ENCODE measurements at regions not wholly inside any gene's neighbourhood (a gene's known extent, or its start where the extent isn't known, plus 50 kb on each side); places are given as distances from the start of the nearest gene placed in this dataset.
"Not testable (repeated sequence)": the region's sequence is repeated elsewhere in the genome, so short reads cannot be mapped to it uniquely, and the experiment has no call there.

- peaks cover 0 to 6% (median 0%) of the 10 kb centered on the region in 9 donors for H3K9me3 Mint-ChIP-seq
- peaks cover 0 to 2% (median 0%) of the 10 kb centered on the region in 5 donors for H3K27me3 Mint-ChIP-seq
- POLR2A ChIA-PET, result no interaction called here
- peaks cover 0 to 4% (median 0%) of the 10 kb centered on the region in 4 donors for H3K4me1 Mint-ChIP-seq
- no peak overlapping the region for H3K27ac Mint-ChIP-seq
- H3K36me3 Mint-ChIP-seq, result no peaks in the 10 kb centered on the region
- H3K4me3 Mint-ChIP-seq, result no peak overlapping the region
- ATAC-seq (no peak), DNase-seq (no peak)
Observed at GRCh38 chr3:110362751-110363150, 708.9 kb upstream of the NECTIN3 start.

GRCh38 chr3:110367289-110367688 is 704.3 kb upstream of the NECTIN3 start:
- DNase-seq, H3K27me3 Mint-ChIP-seq, H3K9me3 Mint-ChIP-seq, H3K36me3 Mint-ChIP-seq, H3K4me1 Mint-ChIP-seq, H3K27ac Mint-ChIP-seq, POLR2A ChIA-PET, ATAC-seq, H3K4me3 Mint-ChIP-seq: not testable (repeated sequence)

GRCh38 chr3:110375751-110376518 is 695.7 kb upstream of the NECTIN3 start:
- H3K4me3 Mint-ChIP-seq, result no peak overlapping the region
- ATAC-seq, result no peak
- H3K4me1 Mint-ChIP-seq, result no peaks in the 10 kb centered on the region
- POLR2A ChIA-PET, result no interaction called here
- no peaks in the 10 kb centered on the region for H3K9me3 Mint-ChIP-seq
- no peak overlapping the region for H3K27ac Mint-ChIP-seq
- no peaks in the 10 kb centered on the region for H3K36me3 Mint-ChIP-seq
- peaks cover 0 to 12% (median 0%) of the 10 kb centered on the region in 5 donors for H3K27me3 Mint-ChIP-seq
- no peak for DNase-seq

- Mint-ChIP-seq H3K4me3 (no peak overlapping the region), H3K4me1 (no peaks in the 10 kb centered on the region), H3K9me3 (no peaks in the 10 kb centered on the region), H3K36me3 (no peaks in the 10 kb centered on the region), H3K27me3 (peaks cover 0 to 5% (median 0%) of the 10 kb centered on the region in 5 donors), H3K27ac (no peak overlapping the region)
- DNase-seq, result no peak
- ATAC-seq, result no peak
- POLR2A ChIA-PET, result no interaction called here
Observed at GRCh38 chr3:110378481-110378880, 693.1 kb upstream of the NECTIN3 start.

- ATAC-seq, result no peak
- H3K4me1 Mint-ChIP-seq, result no peaks in the 10 kb centered on the region
- no peak overlapping the region for H3K4me3 Mint-ChIP-seq
- no peaks in the 10 kb centered on the region for H3K36me3 Mint-ChIP-seq
- no peaks in the 10 kb centered on the region for H3K9me3 Mint-ChIP-seq
- H3K27ac Mint-ChIP-seq, result no peak overlapping the region
- DNase-seq, result no peak
- POLR2A ChIA-PET, result no interaction called here
- no peaks in the 10 kb centered on the region for H3K27me3 Mint-ChIP-seq
Observed at GRCh38 chr3:110381992-110382391, 689.6 kb upstream of the NECTIN3 start.

- DNase-seq (no peak), ATAC-seq (no peak)
- H3K4me1 Mint-ChIP-seq, result no peaks in the 10 kb centered on the region
- POLR2A ChIA-PET, result no interaction called here
- no peaks in the 10 kb centered on the region for H3K9me3 Mint-ChIP-seq
- H3K36me3 Mint-ChIP-seq, result no peaks in the 10 kb centered on the region
- no peaks in the 10 kb centered on the region for H3K27me3 Mint-ChIP-seq
- no peak overlapping the region for H3K27ac Mint-ChIP-seq
- no peak overlapping the region for H3K4me3 Mint-ChIP-seq
Observed at GRCh38 chr3:110383356-110383755, 688.3 kb upstream of the NECTIN3 start.

- DNase-seq, result no peak
- ATAC-seq, result no peak
- POLR2A ChIA-PET, result no interaction called here
- H3K27me3 Mint-ChIP-seq, result no peaks in the 10 kb centered on the region
- H3K9me3 Mint-ChIP-seq, result no peaks in the 10 kb centered on the region
- peaks cover 0 to 4% (median 0%) of the 10 kb centered on the region in 4 donors for H3K4me1 Mint-ChIP-seq
- H3K36me3 Mint-ChIP-seq, result no peaks in the 10 kb centered on the region
- no peak overlapping the region for H3K4me3 Mint-ChIP-seq
- no peak overlapping the region for H3K27ac Mint-ChIP-seq
Observed at GRCh38 chr3:110384601-110385000, 687.0 kb upstream of the NECTIN3 start.

- peaks cover 0 to 4% (median 0%) of the 10 kb centered on the region in 5 donors for H3K27me3 Mint-ChIP-seq
- peaks cover 0 to 4% (median 0%) of the 10 kb centered on the region in 4 donors for H3K4me1 Mint-ChIP-seq
- ATAC-seq, result no peak
- POLR2A ChIA-PET, result no interaction called here
- peaks cover 0 to 2% (median 0%) of the 10 kb centered on the region in 9 donors for H3K9me3 Mint-ChIP-seq
- no peak overlapping the region for H3K4me3 Mint-ChIP-seq
- no peaks in the 10 kb centered on the region for H3K36me3 Mint-ChIP-seq
- DNase-seq, result no peak
- H3K27ac Mint-ChIP-seq, result no peak overlapping the region
Observed at GRCh38 chr3:110389005-110389404, 682.6 kb upstream of the NECTIN3 start.

- ATAC-seq (no peak), DNase-seq (no peak)
- Mint-ChIP-seq H3K36me3 (no peaks in the 10 kb centered on the region), H3K9me3 (peaks cover 0 to 2% (median 0%) of the 10 kb centered on the region in 9 donors), H3K27ac (no peak overlapping the region), H3K4me1 (peaks cover 0 to 4% (median 0%) of the 10 kb centered on the region in 4 donors), H3K27me3 (peaks cover 0 to 9% (median under 1%) of the 10 kb centered on the region in 5 donors), H3K4me3 (no peak overlapping the region)
- POLR2A ChIA-PET, result no interaction called here
Observed at GRCh38 chr3:110390372-110390771, 681.2 kb upstream of the NECTIN3 start.

- H3K9me3 Mint-ChIP-seq, result peaks cover 0 to 2% (median 0%) of the 10 kb centered on the region in 9 donors
- H3K27ac Mint-ChIP-seq, result no peak overlapping the region
- peaks cover 0 to 4% (median 0%) of the 10 kb centered on the region in 4 donors for H3K4me1 Mint-ChIP-seq
- no peaks in the 10 kb centered on the region for H3K36me3 Mint-ChIP-seq
- H3K4me3 Mint-ChIP-seq, result no peak overlapping the region
- POLR2A ChIA-PET, result no interaction called here
- peaks cover 0 to 9% (median 3%) of the 10 kb centered on the region in 5 donors for H3K27me3 Mint-ChIP-seq
- DNase-seq (no peak), ATAC-seq (no peak)
Observed at GRCh38 chr3:110391042-110391441, 680.6 kb upstream of the NECTIN3 start.

GRCh38 chr3:110391640-110392395 is 679.8 kb upstream of the NECTIN3 start:
- H3K27me3 Mint-ChIP-seq, result peaks cover 0 to 9% (median 3%) of the 10 kb centered on the region in 5 donors
- no peak overlapping the region for H3K27ac Mint-ChIP-seq
- POLR2A ChIA-PET, result no interaction called here

GRCh38 chr3:110393941-110394340 is 677.7 kb upstream of the NECTIN3 start:
- H3K27me3 Mint-ChIP-seq, result peaks cover 0 to 9% (median 3%) of the 10 kb centered on the region in 5 donors
- DNase-seq, result no peak
- peaks cover 0 to 2% (median 0%) of the 10 kb centered on the region in 9 donors for H3K9me3 Mint-ChIP-seq
- H3K27ac Mint-ChIP-seq, result no peak overlapping the region
- ATAC-seq, result no peak
- H3K36me3 Mint-ChIP-seq, result no peaks in the 10 kb centered on the region
- POLR2A ChIA-PET, result interaction anchor here (0.6 kb wide), 1 partner anchor 1001 kb away, joined by 3 read pairs; no protein-coding TSS in a partner anchor
- no peak overlapping the region for H3K4me3 Mint-ChIP-seq
- peaks cover 0 to 2% (median 0%) of the 10 kb centered on the region in 4 donors for H3K4me1 Mint-ChIP-seq

More at GRCh38 chr3:110391640-110392395, 679.8 kb upstream of the NECTIN3 start:
- no peak overlapping the region for H3K4me3 Mint-ChIP-seq
- ATAC-seq (no peak), DNase-seq (no peak)
- H3K36me3 Mint-ChIP-seq, result no peaks in the 10 kb centered on the region
- H3K4me1 Mint-ChIP-seq, result peaks cover 0 to 4% (median 0%) of the 10 kb centered on the region in 4 donors
- peaks cover 0 to 2% (median 0%) of the 10 kb centered on the region in 9 donors for H3K9me3 Mint-ChIP-seq

GRCh38 chr3:110397115-110397514 is 674.5 kb upstream of the NECTIN3 start:
- Mint-ChIP-seq H3K9me3 (peaks cover 2 to 22% (median 10%) of the 10 kb centered on the region in 9 donors), H3K27me3 (peaks cover 0 to 9% (median 2%) of the 10 kb centered on the region in 5 donors), H3K27ac (no peak overlapping the region), H3K4me1 (no peaks in the 10 kb centered on the region), H3K4me3 (no peak overlapping the region), H3K36me3 (peaks cover 0 to 10% (median 2%) of the 10 kb centered on the region in 3 donors)
- DNase-seq, result no peak
- POLR2A ChIA-PET, result no interaction called here
- no peak for ATAC-seq
